Fibroblast of gingiva (primary cell): ENCODE measurements at regions not wholly inside any gene's neighbourhood (a gene's known extent, or its start where the extent isn't known, plus 50 kb on each side); places are given as distances from the start of the nearest gene placed in this dataset.

ENCODE experiments used
- DNase-seq: peaks from one replicate; pipeline ENCODE4 v3.0.0-alpha.2; 2011; ENCODE audit warnings: low read depth

- DNase-seq = no peak
These were observed 55.6 kb upstream of the MYCN start for GRCh38 chr2:15884790-15885189.

GRCh38 chr2:15886231-15886630 lies 54.1 kb upstream of the MYCN start:
- DNase-seq = no peak

GRCh38 chr2:15889442-15890123 lies 50.8 kb upstream of the MYCN start:
- DNase-seq = no peak

DNA sequence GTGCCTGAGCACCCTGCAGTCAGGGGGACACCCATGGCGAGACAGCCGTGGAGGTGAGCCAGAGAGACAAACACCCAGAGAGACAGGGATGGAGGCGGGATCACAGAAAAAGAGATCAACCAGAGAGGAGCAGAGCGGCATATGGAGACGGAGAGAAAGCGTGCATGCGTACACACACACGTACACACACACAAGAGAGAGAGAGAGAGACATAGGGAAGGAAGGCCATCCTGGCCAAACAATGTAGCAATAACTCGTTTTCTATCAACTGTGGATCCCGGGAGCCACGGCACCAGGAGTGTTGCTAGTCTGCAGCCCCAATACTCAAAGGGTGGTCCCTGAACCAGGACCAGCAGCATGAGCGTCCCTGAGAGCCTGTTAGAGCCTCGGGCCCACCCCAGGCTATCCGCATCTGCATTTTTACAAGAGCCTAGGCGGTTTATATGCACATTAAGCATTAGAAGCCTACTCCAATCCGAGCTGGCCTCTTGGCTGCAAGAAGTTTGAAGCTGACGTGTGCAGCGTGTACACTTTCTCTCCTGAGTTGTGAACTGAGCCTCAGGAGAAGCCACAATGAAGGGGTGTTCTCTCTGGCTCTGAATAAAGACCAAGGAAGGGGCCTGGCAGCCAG lies 50.1 kb upstream of the MYCN start:
- DNase-seq = no peak
